Loucy (cell line): ENCODE measurements at regions not wholly inside any gene's neighbourhood (a gene's known extent, or its start where the extent isn't known, plus 50 kb on each side); places are given as distances from the start of the nearest gene placed in this dataset.

ENCODE experiments used
- H2AFZ ChIP-seq: fragments of 200-600 bp; sonication (generic); 2 replicates; pipeline ENCODE4 v1.6.0; 2016; ENCODE audit warnings: antibody characterized with exemption, mild to moderate bottlenecking, low read length, moderate library complexity
- H3F3A ChIP-seq: fragments of 200-600 bp; 2 replicates; pipeline ENCODE4 v1.6.0; 2016; ENCODE audit warnings: antibody characterized with exemption, low read depth, mild to moderate bottlenecking
- H3K27me3 ChIP-seq: fragments of 200-600 bp; sonication (generic); 2 replicates; pipeline ENCODE4 v1.6.1; 2014; ENCODE audit warnings: low read length, mild to moderate bottlenecking; ENCODE audit not compliant: insufficient read depth, poor library complexity, severe bottlenecking
- H3K36me3 ChIP-seq: fragments of 200-600 bp; sonication (generic); 2 replicates; pipeline ENCODE4 v1.6.1; 2016; ENCODE audit warnings: low read length; ENCODE audit not compliant: insufficient read depth
- H3K4me1 ChIP-seq: fragments of 200-600 bp; sonication (generic); 2 replicates; pipeline ENCODE4 v1.5.1; 2014; ENCODE audit warnings: low read length, mild to moderate bottlenecking; ENCODE audit not compliant: insufficient read depth, poor library complexity, severe bottlenecking
- H3K4me2 ChIP-seq: fragments of 200-600 bp; sonication (generic); 2 replicates; pipeline ENCODE4 v1.6.0; 2014; ENCODE audit warnings: antibody characterized with exemption, low read length, low read depth, mild to moderate bottlenecking; ENCODE audit not compliant: poor library complexity, severe bottlenecking
- H3K4me3 ChIP-seq: fragments of 200-600 bp; sonication (generic); 2 replicates; pipeline ENCODE4 v1.5.1; 2014; ENCODE audit warnings: low read length, mild to moderate bottlenecking, mixed read lengths; ENCODE audit not compliant: poor library complexity, severe bottlenecking
- H3K79me2 ChIP-seq: fragments of 200-600 bp; sonication (generic); 2 replicates; pipeline ENCODE4 v1.6.1; 2014; ENCODE audit warnings: low read length; ENCODE audit not compliant: insufficient read depth
- H3K9ac ChIP-seq: fragments of 200-600 bp; sonication (generic); 2 replicates; pipeline ENCODE4 v1.6.0; 2014; ENCODE audit warnings: mild to moderate bottlenecking, low read depth, low read length, moderate library complexity; ENCODE audit not compliant: poor library complexity, severe bottlenecking
- H3K9me2 ChIP-seq: fragments of 200-600 bp; sonication (generic); replicated peaks from 2 replicates; pipeline ENCODE4 v1.6.1; 2016; ENCODE audit warnings: low read depth, low read length, mixed read lengths
- H3K9me3 ChIP-seq: fragments of 200-600 bp; sonication (generic); 2 replicates; pipeline ENCODE4 v1.6.1; 2014; ENCODE audit warnings: mild to moderate bottlenecking, antibody characterized with exemption, low read length, low read depth; ENCODE audit not compliant: insufficient read depth
- H4K20me1 ChIP-seq: fragments of 200-600 bp; sonication (generic); 2 replicates; pipeline ENCODE4 v1.6.0; 2014; ENCODE audit warnings: antibody characterized with exemption, low read length, mild to moderate bottlenecking; ENCODE audit not compliant: insufficient read depth, poor library complexity, severe bottlenecking
- EZH2phosphoT487 ChIP-seq: fragments of 200-600 bp; IDR thresholded peaks from 2 replicates; pipeline ENCODE4 v1.6.1; 2018; ENCODE audit warnings: antibody characterized with exemption, mild to moderate bottlenecking, moderate library complexity, borderline replicate concordance
- TF ChIP-seq, protein P1 (sequence below): fragments of 200-600 bp; sonication (generic); conservative IDR thresholded peaks from 2 replicates; pipeline ENCODE4 v1.5.1; 2014; ENCODE audit warnings: mild to moderate bottlenecking, antibody characterized with exemption, low read length

DNA sequence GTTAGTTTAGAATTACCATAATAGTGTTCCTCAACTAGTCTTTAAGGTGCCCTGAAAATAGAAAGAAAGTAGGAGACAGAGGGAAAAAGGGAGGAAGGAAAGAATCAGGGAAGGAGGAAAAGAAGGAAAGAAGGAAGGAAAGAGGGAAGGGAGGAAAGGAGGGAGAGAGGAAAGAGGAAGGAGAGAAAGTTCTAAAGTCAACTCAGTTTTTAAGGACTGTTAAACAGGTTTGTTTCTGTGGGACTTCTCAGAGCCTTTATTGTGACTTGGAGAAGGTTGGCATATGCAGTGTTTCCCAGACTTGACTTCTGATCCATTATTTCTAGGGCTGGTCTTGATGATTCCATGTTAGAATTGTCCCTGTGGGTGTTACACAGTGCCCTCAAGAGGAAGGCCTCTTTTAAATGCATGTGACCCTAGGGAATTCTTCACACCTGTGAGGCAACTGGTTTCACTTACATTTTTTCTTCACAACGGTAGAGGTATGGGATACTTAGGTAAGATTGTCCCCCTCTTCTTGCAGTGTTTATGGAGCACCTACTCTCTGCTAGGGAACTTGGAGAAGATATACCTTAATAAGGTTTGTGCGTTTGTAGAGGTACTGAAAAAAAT is 132.7 kb upstream of the GMDS start:
- no peaks in the 10 kb centered on the region for H3K27me3 ChIP-seq
- H3K79me2 ChIP-seq = no peaks in the 10 kb centered on the region
- no peaks in the 10 kb centered on the region for H3K9me3 ChIP-seq
- no peaks in the 10 kb centered on the region for H3F3A ChIP-seq
- H2AFZ ChIP-seq = no peak overlapping the region
- TF ChIP-seq, protein P1, sequence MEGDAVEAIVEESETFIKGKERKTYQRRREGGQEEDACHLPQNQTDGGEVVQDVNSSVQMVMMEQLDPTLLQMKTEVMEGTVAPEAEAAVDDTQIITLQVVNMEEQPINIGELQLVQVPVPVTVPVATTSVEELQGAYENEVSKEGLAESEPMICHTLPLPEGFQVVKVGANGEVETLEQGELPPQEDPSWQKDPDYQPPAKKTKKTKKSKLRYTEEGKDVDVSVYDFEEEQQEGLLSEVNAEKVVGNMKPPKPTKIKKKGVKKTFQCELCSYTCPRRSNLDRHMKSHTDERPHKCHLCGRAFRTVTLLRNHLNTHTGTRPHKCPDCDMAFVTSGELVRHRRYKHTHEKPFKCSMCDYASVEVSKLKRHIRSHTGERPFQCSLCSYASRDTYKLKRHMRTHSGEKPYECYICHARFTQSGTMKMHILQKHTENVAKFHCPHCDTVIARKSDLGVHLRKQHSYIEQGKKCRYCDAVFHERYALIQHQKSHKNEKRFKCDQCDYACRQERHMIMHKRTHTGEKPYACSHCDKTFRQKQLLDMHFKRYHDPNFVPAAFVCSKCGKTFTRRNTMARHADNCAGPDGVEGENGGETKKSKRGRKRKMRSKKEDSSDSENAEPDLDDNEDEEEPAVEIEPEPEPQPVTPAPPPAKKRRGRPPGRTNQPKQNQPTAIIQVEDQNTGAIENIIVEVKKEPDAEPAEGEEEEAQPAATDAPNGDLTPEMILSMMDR = no peak
- no peak for TF ChIP-seq EZH2phosphoT487
- no peaks in the 10 kb centered on the region for H4K20me1 ChIP-seq
- H3K9ac ChIP-seq = no peak overlapping the region
- no peaks in the 10 kb centered on the region for H3K9me2 ChIP-seq
- H3K4me3 ChIP-seq = no peak overlapping the region
- H3K4me1 ChIP-seq = peaks cover 29% of the 10 kb centered on the region
- H3K36me3 ChIP-seq = no peaks in the 10 kb centered on the region
- H3K4me2 ChIP-seq = no peak overlapping the region

- H3K36me3 ChIP-seq = no peaks in the 10 kb centered on the region
- H3K4me3 ChIP-seq = peak overlapping the region; percentile 52
- H3K9me2 ChIP-seq = no peaks in the 10 kb centered on the region
- H3K27me3 ChIP-seq = no peaks in the 10 kb centered on the region
- H4K20me1 ChIP-seq = no peaks in the 10 kb centered on the region
- H3F3A ChIP-seq = no peaks in the 10 kb centered on the region
- peaks cover 29% of the 10 kb centered on the region for H3K4me1 ChIP-seq
- H3K9me3 ChIP-seq = no peaks in the 10 kb centered on the region
- H3K79me2 ChIP-seq = no peaks in the 10 kb centered on the region
- H2AFZ ChIP-seq = peak overlapping the region; percentile 37
- TF ChIP-seq EZH2phosphoT487 = no peak
- TF ChIP-seq, protein P1 = no peak
- H3K9ac ChIP-seq = peak overlapping the region; percentile 56
- peak overlapping the region; percentile 47 for H3K4me2 ChIP-seq
Observed at GRCh38 chr6:2376429-2377355, 131.3 kb upstream of the GMDS start.

DNA sequence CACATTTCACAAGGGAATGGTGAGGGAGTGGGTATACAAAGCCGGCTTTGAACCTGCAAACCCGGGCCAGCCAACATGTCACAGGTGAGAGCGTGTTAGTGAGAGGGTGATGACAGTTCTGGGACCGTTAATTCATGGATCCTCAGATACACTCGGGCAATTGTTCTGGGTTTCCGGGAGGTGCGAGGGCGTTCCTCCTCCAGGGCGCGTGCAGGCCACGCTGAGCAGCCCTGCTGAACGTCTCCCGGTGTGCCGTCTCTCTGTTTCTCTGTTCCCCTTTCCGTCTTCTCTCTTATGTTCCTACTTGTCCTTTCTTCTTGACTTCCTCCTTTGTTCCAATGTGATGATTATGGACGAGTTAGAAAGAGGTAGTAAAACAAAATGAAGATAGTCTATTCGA is 130.0 kb upstream of the GMDS start:
- H3K4me1 ChIP-seq = peaks cover 29% of the 10 kb centered on the region
- H3K9me2 ChIP-seq = no peaks in the 10 kb centered on the region

More for the DNA sequence above, 130.0 kb upstream of the GMDS start:
- Histone ChIP-seq H2AFZ (no peak overlapping the region), H3K79me2 (no peaks in the 10 kb centered on the region), H3F3A (no peaks in the 10 kb centered on the region), H3K9ac (no peak overlapping the region), H4K20me1 (no peaks in the 10 kb centered on the region), H3K4me2 (no peak overlapping the region), H3K9me3 (no peaks in the 10 kb centered on the region), H3K4me3 (no peak overlapping the region), H3K36me3 (no peaks in the 10 kb centered on the region), H3K27me3 (no peaks in the 10 kb centered on the region)
- TF ChIP-seq EZH2phosphoT487 = no peak
- TF ChIP-seq, protein P1 = no peak
